GM12875 (cell line): ENCODE measurements at regions not wholly inside any gene's neighbourhood (a gene's known extent, or its start where the extent isn't known, plus 50 kb on each side); places are given as distances from the start of the nearest gene placed in this dataset.

ENCODE experiments used
- H3K4me3 ChIP-seq: one replicate; pipeline ENCODE4 v1.5.1; 2011; ENCODE audit warnings: low read depth, low read length, control low read depth
- CTCF ChIP-seq: IDR thresholded peaks from 2 replicates; pipeline ENCODE4 v1.5.1; 2011; ENCODE audit warnings: low read depth, mild to moderate bottlenecking, control low read depth, inconsistent platforms, low read length, moderate library complexity, borderline replicate concordance; ENCODE audit not compliant: insufficient read depth

GRCh38 chr1:232483826-232484225 is 146.1 kb downstream of the SIPA1L2 start:
- TF ChIP-seq CTCF = no peak
- H3K4me3 ChIP-seq = no peak overlapping the region

GRCh38 chr1:232481091-232481490 is 148.8 kb downstream of the SIPA1L2 start:
- no peak overlapping the region for H3K4me3 ChIP-seq
- TF ChIP-seq CTCF = no peak

GRCh38 chr1:232477728-232478127 is 152.2 kb downstream of the SIPA1L2 start:
- H3K4me3 ChIP-seq = no peak overlapping the region
- TF ChIP-seq CTCF = no peak

- H3K4me3 ChIP-seq = no peak overlapping the region
- TF ChIP-seq CTCF = no peak
Observed at GRCh38 chr1:232476538-232476950, 153.4 kb downstream of the SIPA1L2 start.

- no peak for TF ChIP-seq CTCF
- no peak overlapping the region for H3K4me3 ChIP-seq
Observed at GRCh38 chr1:232474826-232475225, 155.1 kb downstream of the SIPA1L2 start.

- no peak for TF ChIP-seq CTCF
Observed at GRCh38 chr1:232473900-232474299, 156.0 kb downstream of the SIPA1L2 start.

GRCh38 chr1:232473324-232473723 is 156.6 kb downstream of the SIPA1L2 start:
- no peak overlapping the region for H3K4me3 ChIP-seq
- no peak for TF ChIP-seq CTCF

More at GRCh38 chr1:232473900-232474299, 156.0 kb downstream of the SIPA1L2 start:
- no peak overlapping the region for H3K4me3 ChIP-seq
